HEK293T (cell line): ENCODE measurements at regions not wholly inside any gene's neighbourhood (a gene's known extent, or its start where the extent isn't known, plus 50 kb on each side); places are given as distances from the start of the nearest gene placed in this dataset.
"Not testable (repeated sequence)": the region's sequence is repeated elsewhere in the genome, so short reads cannot be mapped to it uniquely, and the experiment has no call there.

Experiments
- CTCF ChIA-PET: fragments of 350-600 bp; formaldehyde crosslinking; extraction: SDS; loops from one replicate; lab custom pipeline; 2021; ENCODE audit warnings: antibody characterized with exemption, inconsistent platforms; lab: Yijun Ruan, JAX
- POLR2A ChIA-PET: fragments of 350-600 bp; formaldehyde crosslinking; extraction: SDS; loops from one replicate; lab custom pipeline; 2020; ENCODE audit warnings: antibody characterized with exemption, inconsistent platforms; lab: Yijun Ruan, JAX
- DNase-seq: peaks from one replicate; pipeline ENCODE4 v3.0.0; 2012; ENCODE audit warnings: mixed read lengths; ENCODE audit errors: extremely low spot score
- ARNT ChIP-seq: fragments of 450-650 bp; IDR thresholded peaks from 2 replicates; pipeline ENCODE4 v1.6.1; 2017; ENCODE audit warnings: mild to moderate bottlenecking
- BHLHE40 ChIP-seq: fragments of 450-650 bp; IDR thresholded peaks from 2 replicates; pipeline ENCODE4 v1.6.1; 2016; ENCODE audit warnings: mild to moderate bottlenecking, moderate library complexity, borderline replicate concordance
- CTBP1 ChIP-seq: fragments of 450-650 bp; IDR thresholded peaks from 2 replicates; pipeline ENCODE4 v1.6.1; 2016; ENCODE audit warnings: borderline replicate concordance
- ELF4 ChIP-seq: fragments of 450-650 bp; IDR thresholded peaks from 2 replicates; pipeline ENCODE4 v1.6.1; 2017; ENCODE audit warnings: antibody characterized with exemption
- FOXA1 ChIP-seq: fragments of 450-650 bp; IDR thresholded peaks from 2 replicates; pipeline ENCODE4 v1.6.1; 2016; ENCODE audit warnings: mild to moderate bottlenecking
- FOXK2 ChIP-seq: fragments of 450-650 bp; IDR thresholded peaks from 2 replicates; pipeline ENCODE4 v1.6.1; 2016; ENCODE audit warnings: mild to moderate bottlenecking
- FOXM1 ChIP-seq: fragments of 450-650 bp; IDR thresholded peaks from 2 replicates; pipeline ENCODE4 v1.6.1; 2017; ENCODE audit warnings: mild to moderate bottlenecking, borderline replicate concordance
- HDGF ChIP-seq: fragments of 450-650 bp; IDR thresholded peaks from 2 replicates; pipeline ENCODE4 v1.6.1; 2017; ENCODE audit warnings: antibody characterized with exemption, borderline replicate concordance
- L3MBTL2 ChIP-seq: fragments of 450-650 bp; conservative IDR thresholded peaks from 2 replicates; pipeline ENCODE4 v1.6.1; 2016; ENCODE audit warnings: mild to moderate bottlenecking
- LEF1 ChIP-seq: fragments of 450-650 bp; IDR thresholded peaks from 2 replicates; pipeline ENCODE4 v1.6.1; 2017; ENCODE audit warnings: mild to moderate bottlenecking, borderline replicate concordance
- NFRKB ChIP-seq: fragments of 450-650 bp; IDR thresholded peaks from 2 replicates; pipeline ENCODE4 v1.6.1; 2016; ENCODE audit warnings: mild to moderate bottlenecking, moderate library complexity
- PKNOX1 ChIP-seq: fragments of 450-650 bp; IDR thresholded peaks from 2 replicates; pipeline ENCODE4 v1.6.1; 2016
- SP1 ChIP-seq: fragments of 450-650 bp; IDR thresholded peaks from 2 replicates; pipeline ENCODE4 v1.6.1; 2017
- SUZ12 ChIP-seq: fragments of 450-650 bp; IDR thresholded peaks from 2 replicates; pipeline ENCODE4 v1.6.1; 2016; ENCODE audit warnings: mild to moderate bottlenecking
- TARDBP ChIP-seq: fragments of 450-650 bp; IDR thresholded peaks from 2 replicates; pipeline ENCODE4 v1.6.1; 2016
- ZNF384 ChIP-seq: fragments of 450-650 bp; IDR thresholded peaks from 2 replicates; pipeline ENCODE4 v1.6.1; 2016

- CTCF ChIA-PET, result no interaction called here
- TF ChIP-seq NFRKB (no peak), ZNF384 (no peak), PKNOX1 (no peak), HDGF (no peak), LEF1 (no peak), BHLHE40 (no peak), ARNT (no peak), FOXA1 (no peak), L3MBTL2 (no peak), ELF4 (no peak), TARDBP (no peak), FOXM1 (no peak)
- DNase-seq, result no peak
- POLR2A ChIA-PET, result no interaction called here
Measured at GRCh38 chr5:169389318-169389717, 88.4 kb upstream of the SLIT3 start.

GRCh38 chr5:169385636-169386035 is 84.7 kb upstream of the SLIT3 start:
- DNase-seq, result no peak
- ChIA-PET CTCF (no interaction called here), POLR2A (no interaction called here)
- TF ChIP-seq TARDBP (no peak), ELF4 (no peak), SP1 (no peak), ZNF384 (no peak), FOXM1 (no peak), L3MBTL2 (no peak), FOXA1 (no peak)

- ChIA-PET CTCF (no interaction called here), POLR2A (no interaction called here)
- TF ChIP-seq ARNT, result no peak
- TF ChIP-seq L3MBTL2, result no peak
- TF ChIP-seq BHLHE40, result no peak
- no peak for DNase-seq
Measured at GRCh38 chr5:169384661-169385060, 83.7 kb upstream of the SLIT3 start.

GRCh38 chr5:169374761-169375160 is 73.8 kb upstream of the SLIT3 start:
- ChIA-PET POLR2A (no interaction called here), CTCF (no interaction called here)
- TF ChIP-seq BHLHE40 (no peak), ZNF384 (no peak), FOXM1 (no peak), ELF4 (no peak), SP1 (no peak), FOXK2 (no peak), SUZ12 (no peak), L3MBTL2 (no peak), NFRKB (no peak), PKNOX1 (no peak), HDGF (no peak), LEF1 (no peak), CTBP1 (no peak), ARNT (no peak), FOXA1 (no peak), TARDBP (no peak)
- DNase-seq, result no peak

- POLR2A ChIA-PET, result no interaction called here
- CTCF ChIA-PET, result no interaction called here
- DNase-seq, result no peak
- TF ChIP-seq ZNF384, result no peak
- no peak for TF ChIP-seq CTBP1
- no peak for TF ChIP-seq FOXK2
- TF ChIP-seq BHLHE40, result no peak
- TF ChIP-seq NFRKB, result no peak
- TF ChIP-seq ARNT, result no peak
- TF ChIP-seq TARDBP, result no peak
- no peak for TF ChIP-seq SUZ12
- no peak for TF ChIP-seq LEF1
- no peak for TF ChIP-seq ELF4
- no peak for TF ChIP-seq HDGF
- TF ChIP-seq FOXM1, result no peak
- TF ChIP-seq L3MBTL2, result no peak
- no peak for TF ChIP-seq FOXA1
- TF ChIP-seq PKNOX1, result no peak
- no peak for TF ChIP-seq SP1
Measured at GRCh38 chr5:169374111-169374510, 73.2 kb upstream of the SLIT3 start.

GRCh38 chr5:169371801-169372200 is 70.9 kb upstream of the SLIT3 start:
- DNase-seq, CTCF ChIA-PET, POLR2A ChIA-PET: not testable (repeated sequence)

GRCh38 chr5:169369130-169369529 is 68.2 kb upstream of the SLIT3 start:
- ChIA-PET POLR2A (no interaction called here), CTCF (no interaction called here)
- no peak for DNase-seq
- TF ChIP-seq SP1 (no peak), L3MBTL2 (no peak)

- ChIA-PET POLR2A (no interaction called here), CTCF (no interaction called here)
- no peak for TF ChIP-seq FOXA1
- TF ChIP-seq LEF1, result no peak
- TF ChIP-seq BHLHE40, result no peak
- TF ChIP-seq ZNF384, result no peak
- TF ChIP-seq FOXM1, result no peak
- no peak for TF ChIP-seq L3MBTL2
- no peak for TF ChIP-seq SUZ12
- no peak for TF ChIP-seq TARDBP
- TF ChIP-seq SP1, result no peak
- no peak for TF ChIP-seq ARNT
- TF ChIP-seq ELF4, result no peak
- TF ChIP-seq PKNOX1, result no peak
- TF ChIP-seq CTBP1, result no peak
- no peak for TF ChIP-seq FOXK2
- TF ChIP-seq NFRKB, result no peak
- DNase-seq, result no peak
Measured at GRCh38 chr5:169367861-169368260, 66.9 kb upstream of the SLIT3 start.
